HG03045 (cell line): ENCODE measurements at regions not wholly inside any gene's neighbourhood (a gene's known extent, or its start where the extent isn't known, plus 50 kb on each side); places are given as distances from the start of the nearest gene placed in this dataset.
A peak's percentile ranks its signal among the peaks of the same experiment; 100 is the strongest.

Source experiments
- ATAC-seq: cut with Tn5 transposase; IDR thresholded peaks from one replicate; pipeline ENCODE4 v1.9.1; 2021; ENCODE audit warnings: mild to moderate bottlenecking, moderate library complexity; ENCODE audit not compliant: unreplicated experiment

DNA sequence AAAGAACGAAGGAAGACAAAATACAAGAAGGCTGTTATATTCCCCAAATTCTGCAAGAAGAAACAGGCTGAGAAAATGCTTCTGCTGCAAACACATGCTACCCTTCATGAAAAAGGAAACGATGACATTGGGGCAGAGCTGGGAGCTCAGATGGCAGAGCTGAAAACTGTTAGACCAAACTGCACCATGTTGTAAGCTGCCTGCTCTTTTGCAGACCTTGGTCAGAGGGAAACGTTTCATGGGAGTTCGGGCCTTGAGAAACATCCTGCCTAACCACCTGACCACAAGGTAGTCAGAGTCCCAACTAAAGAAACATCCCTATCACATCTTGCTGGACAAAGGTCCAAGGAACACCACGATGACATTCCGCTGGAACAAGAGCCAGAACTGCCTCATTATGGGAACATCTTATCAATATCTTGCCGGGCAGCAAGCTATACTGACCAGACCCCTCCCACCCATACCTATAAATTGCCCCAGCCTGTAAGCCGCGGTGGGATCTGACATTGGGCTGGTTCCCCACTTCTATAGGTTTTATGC, 110.7 kb upstream of the CTSC start:
- ATAC-seq = no peak

DNA sequence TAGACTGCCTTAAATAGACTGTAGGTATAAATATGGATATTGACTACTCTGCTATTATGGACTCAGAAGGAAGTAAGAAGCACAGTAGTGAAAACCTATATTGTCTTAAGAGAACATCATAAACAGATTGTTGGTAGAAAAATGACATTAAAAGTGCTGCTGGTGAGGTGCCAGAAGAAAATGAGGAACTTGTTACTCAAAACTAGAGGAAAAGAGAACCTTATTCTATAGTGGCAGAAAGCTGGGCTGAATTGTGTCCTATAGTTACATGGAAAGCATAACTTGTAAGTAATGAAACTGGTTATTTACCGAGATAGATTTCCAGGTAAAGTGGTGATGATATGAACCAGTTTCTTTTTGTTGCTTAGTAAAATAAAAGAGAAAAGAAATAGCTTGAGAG, 109.7 kb upstream of the CTSC start:
- ATAC-seq = no peak

DNA sequence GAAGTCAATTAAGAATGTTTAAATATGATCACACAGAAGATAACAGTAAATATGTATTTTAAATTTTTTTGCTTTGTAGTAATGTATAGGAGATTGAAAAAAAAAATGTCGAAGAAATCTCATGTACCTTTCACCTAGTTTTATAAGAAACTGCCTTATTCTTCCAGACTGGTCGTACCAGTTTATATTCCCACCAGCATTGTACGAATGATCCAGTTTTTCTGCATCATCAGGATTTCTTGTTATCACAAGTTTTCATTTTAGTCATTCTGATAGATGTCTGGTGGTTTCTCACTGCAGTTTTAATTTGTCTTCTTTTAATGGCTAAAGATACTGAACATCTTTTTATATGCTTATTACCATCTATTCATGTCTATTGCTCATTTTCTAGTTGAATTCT, 101.8 kb upstream of the CTSC start:
- ATAC-seq = no peak

DNA sequence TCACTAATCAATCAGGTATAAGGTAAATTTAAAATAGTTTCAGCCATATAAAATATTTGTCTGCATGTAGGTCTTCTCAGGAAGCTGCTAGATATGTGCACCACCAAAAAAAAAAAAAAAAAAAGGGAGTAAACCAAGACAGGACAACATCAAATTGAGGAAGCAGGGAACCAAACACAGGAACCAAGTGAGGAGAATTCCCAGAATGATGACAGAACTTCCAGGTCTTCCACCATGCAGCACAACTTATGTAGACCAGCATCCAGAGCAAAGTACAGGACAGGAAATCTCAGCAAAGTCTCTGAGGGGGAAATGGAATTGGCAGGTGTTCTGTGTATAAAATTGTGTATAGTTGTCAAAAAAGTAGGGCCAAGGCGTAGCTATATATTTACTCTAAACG, 101.2 kb upstream of the CTSC start:
- ATAC-seq = no peak

DNA sequence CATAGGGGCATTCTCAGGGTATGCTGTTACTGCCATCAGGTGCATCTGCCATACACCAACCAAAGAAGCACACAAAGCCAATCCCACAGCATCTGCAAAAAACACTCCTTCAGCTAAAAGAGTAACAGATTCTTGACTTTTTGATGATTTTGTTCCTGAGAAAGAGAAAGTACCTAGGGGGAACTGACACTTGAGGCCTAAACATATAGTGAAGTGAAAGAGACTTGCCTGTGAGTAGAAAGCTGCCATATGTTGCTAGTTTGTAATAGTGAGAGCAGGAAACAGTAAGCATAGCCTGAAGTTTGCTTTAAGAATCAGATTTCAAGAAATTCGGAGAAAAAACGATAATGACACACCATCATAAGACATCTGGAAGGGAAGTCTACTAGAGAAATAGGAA, 97.9 kb upstream of the CTSC start:
- ATAC-seq = peak; percentile 91

DNA sequence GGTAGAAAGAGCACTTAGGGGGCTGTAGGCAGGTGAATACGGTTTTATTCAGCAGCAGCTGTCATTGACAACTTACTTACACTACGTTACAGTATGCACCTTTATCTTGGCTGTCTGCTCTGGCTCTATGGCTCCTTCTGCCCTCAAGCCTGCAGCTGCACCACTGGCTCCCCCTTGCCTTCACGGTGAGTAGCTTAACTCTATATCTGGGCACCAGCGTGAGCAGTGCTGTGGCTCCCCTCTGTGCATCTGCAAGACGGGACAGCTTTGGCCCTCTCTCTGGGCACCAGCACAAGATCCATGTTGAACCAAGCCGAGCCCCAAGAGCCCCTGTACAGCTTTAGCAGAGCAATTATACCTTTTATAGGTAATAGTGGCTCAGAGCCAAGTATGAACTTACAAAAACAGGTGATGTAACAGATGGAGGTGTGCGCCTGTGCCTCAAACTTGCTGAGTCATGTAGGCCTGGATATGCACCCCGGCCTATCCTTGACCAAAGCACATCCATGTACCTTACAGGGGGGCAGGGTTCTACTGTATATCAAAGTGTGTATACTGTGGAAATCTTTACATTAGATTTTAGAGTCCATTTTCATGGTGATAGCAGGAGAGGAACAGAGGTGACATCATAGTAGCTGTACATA, 96.9 kb upstream of the CTSC start:
- no peak for ATAC-seq

DNA sequence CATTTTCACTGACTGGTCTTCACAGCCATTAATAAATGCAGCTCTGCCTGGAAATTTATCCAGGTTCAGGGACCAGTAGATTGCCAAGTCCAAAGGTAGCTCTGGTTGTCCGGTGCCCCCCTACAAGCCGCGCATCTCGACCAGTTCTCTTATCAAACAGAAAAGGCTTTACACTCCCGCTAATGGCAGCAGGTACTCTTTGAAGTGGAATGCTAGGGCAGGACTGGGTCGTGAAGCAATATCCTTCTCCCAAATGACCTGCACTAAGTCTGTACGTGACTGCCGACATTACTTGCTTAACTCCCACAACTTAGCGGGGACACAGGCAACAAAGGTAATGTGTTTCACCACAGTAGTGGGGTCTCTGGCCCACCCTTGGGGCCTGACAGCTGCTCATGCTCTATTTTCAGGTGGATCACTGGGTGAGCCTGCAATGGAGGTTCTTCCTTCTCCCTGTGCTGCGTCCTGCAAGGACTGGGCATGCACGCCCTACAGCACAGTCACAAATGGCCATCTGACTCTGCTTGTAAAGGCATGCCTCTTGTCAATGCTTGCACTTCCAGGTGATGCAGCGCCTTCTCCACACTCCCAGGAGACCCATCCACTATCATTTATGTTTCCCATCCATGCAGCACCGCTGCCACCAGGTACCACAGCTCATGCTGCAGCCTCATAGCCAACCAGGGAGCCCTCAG, 96.1 kb upstream of the CTSC start:
- ATAC-seq = no peak

DNA sequence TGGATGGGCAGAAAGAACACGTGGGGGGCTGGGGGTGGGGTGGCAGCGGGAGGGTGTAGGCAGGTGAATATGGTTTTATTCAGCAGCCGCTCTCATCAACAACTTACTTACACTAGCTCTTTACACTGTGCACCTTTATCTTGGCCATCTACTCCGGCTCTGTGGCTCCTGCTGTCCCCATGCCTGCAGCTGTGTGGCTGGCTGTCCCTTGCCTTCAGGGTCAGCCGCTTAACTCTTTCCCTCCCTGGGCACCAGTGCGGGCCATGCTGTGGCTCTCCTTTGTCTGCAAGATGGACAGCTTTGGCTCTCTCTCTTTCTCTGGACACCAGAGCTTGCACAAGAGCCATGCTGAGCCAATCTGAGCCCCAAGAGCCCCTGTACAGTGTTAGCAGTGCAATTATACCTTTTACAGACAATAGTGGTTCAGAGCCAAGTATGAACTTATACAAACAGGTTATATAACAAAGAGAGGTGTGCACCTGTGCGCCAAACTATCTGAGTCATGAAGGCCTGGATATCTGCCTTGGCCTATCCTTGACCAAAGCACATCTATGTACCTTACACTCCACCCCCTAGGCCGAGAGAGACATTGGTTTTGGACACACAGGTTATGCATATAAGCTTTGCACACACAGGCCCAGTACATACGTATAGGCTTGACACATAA, 94.3 kb upstream of the CTSC start:
- no peak for ATAC-seq

DNA sequence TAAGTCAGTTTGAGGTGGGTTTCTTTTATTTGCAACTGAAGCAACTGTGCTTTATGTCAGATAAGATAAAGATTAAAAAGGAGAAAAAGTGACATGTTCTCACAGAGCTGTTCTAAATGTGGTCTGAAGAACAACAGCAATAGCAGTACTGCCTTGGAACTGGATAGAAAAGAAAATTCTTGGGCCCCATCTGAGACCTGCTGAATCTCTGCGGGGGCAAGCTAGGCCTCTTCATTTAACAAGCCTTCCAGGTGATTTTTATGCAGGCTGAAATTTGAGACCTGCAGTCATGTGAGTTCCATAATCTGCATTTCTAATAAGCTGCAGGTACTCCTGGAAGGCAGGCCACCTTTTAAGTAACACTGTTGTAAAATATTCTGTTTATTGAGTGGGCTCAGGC, 91.4 kb upstream of the CTSC start:
- ATAC-seq = no peak

DNA sequence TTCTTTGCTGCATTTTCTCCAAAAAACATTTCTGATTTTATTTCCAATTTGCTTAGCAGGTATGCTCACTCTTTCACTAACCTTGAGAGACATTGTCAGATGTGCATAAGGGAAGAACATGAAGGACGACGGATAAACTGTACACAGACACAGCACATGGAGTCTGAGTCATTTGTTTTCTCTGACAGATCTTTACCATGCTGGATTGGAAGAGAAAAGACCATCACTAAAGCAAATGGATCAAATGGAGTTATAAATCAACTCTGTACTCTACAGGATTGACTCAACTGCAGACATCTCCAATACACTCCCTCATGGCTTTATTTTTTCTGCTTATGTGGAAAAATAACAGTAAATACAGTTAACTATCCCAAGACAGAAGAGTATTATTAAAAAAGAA, 90.2 kb upstream of the CTSC start:
- ATAC-seq = no peak

DNA sequence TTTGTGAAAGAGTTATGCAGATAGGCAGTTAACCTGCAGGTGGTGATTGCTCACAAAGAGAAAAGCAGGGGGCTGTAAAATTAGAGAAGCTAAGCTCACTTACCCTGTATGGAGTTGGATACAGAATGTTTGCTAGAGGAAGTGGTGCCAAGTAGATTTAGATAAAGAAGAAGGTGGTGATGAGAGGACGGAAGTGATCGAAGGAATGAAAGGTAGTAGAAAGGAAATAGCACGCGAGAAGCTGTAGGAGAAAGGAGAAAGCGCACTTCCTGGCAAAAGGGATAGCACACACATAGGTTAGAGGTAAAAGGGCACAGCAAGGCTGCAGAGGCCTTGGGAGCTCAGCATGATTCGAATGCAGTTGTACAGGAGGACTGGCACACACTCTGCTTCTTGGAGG, 87.3 kb upstream of the CTSC start:
- ATAC-seq = no peak

DNA sequence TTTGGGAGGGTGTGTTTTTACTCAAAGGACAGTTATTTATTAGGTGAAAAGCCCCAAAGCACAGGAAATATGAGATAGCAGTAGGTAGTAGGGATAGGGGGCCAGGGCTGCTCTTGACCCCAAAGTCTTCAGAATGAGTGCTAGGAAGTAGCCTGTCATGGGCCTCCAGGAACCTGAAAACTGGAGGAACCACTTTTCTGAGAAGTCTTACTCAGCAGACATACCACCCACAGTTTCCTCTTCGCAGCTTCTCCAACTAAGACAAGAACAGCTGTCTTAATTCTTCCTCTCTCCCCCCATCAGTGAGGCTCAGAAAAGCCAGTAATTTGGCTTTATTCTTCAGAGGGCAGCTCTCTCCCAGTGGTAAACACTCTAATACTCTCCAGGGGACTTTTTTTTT, 84.0 kb upstream of the CTSC start:
- no peak for ATAC-seq

DNA sequence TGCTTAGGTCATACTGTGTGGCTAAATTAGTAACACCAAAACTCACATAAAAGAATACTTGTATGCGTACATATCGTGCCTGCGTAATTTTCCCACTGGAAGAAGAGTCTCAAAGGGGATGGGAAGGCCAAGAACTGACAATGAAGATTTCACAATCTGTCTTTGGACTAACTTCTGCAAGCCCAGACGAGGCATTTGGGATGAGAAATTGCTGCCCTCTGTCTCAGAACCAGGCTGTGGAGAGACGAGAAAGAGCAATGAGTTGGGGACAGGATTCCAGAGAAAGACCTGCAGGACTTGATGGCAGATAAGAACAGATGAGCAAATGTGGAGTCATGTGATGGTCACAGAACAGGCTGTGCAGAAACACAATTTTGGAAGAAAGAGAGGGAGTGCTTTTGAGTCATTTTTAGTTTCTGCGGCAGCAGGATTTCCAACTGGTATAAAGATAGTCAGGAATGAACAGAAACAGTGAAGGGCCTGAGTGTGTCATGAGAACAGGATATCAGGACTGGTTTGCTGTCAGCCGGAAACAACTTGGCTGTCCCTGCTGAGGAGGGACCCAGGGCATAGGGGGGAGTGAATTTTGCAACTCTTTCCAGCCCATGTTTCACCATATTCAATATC, 82.7 kb upstream of the CTSC start:
- ATAC-seq = no peak

DNA sequence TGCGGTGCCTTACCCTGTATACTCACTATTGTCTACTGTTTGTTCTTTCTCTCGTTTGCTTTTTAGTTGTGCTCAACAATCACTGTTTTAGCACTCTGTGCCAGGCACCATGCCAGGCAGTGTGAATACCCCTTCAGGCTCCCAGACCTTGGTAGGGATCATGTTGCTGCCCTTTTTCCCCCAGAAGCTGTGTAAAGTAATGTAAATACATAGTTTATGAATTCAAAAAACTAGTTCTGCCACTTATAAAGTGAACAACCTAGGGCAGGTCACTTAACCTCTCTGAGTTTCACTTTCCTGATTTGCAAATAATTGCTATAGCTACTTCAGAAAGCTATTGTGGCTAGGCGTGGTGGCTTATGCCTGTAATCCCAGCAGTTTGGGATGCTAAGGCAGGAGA, 81.0 kb upstream of the CTSC start:
- ATAC-seq = no peak

DNA sequence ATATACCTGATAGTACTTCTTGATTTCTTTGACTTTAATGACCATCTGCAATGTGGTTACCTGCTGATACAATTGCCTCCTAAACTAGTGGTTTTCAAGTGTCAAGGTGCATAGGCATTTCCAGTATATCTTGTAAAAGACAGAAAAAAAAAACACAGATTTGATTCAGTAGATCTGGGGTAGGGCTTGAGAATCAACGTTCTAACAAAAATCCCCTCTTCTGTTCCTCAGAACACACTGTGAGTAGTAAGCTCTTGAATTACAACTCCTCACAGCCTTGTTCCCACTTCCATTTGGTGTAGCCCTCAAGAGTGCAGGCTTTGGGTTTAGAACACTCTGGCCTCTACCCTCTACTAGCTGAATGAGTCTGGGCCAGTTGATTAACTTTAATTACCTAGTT, 78.0 kb upstream of the CTSC start:
- no peak for ATAC-seq

DNA sequence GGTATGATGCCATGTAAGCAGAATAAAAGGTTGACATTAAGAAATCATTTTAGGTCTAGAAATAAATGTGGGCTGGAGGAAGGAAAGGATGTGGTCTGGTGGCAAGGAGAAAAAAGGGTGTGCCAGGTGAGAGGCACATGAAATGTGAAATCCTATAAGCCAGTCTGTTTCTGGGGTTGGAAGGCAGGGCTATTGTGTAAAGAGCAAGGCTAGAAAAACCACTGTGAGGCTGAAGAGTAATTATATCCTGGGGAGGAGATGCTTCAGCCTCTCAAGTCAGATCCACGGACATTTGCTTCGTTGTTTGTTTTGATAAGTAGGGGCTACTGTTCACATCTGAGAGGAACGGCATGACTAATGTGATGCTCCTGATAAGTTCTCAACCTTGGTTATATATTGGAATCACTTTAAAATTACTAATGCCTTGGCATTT, 77.5 kb upstream of the CTSC start:
- ATAC-seq = no peak

DNA sequence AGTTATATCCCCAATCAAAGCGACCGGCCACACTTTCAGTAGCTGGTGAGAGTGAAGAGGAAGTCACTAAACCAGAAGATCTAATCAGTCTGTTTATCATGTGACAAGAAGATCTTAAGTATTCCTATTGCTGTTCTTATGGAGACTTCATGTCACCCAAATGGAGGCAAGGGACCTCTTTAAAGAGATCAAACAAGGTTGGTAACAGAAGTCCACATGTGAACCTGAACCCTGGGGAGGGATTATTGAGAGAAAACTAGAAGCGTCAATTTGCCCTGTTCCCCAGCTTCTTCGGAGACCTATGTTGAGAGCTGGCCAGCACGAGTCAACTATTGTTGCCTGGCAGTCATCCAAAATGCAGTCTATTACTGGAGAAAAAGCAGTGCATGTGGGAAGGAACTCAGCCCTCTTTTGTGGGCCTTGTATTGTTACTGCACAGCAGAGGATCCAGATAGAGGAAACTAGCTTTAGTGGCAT, 76.9 kb upstream of the CTSC start:
- ATAC-seq = no peak

DNA sequence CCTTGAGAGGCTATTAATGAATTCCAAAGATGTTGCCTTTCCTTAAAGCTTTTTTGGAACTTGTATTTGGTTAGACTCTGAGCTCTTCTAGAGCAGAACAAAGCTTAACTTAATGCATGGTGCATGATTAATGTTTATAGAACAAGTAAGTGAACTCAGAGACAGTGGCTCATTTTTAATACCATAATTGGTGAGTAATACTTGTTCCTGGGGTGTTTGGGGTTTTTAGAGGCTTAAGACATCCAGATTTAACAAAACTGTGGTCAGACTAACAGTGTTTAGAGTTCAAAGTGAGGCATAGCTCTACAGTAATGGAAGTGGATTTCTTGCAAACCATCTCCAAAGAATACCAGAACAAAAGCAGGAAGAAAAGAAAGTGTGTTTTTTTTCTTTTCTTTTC, 73.7 kb upstream of the CTSC start:
- no peak for ATAC-seq

DNA sequence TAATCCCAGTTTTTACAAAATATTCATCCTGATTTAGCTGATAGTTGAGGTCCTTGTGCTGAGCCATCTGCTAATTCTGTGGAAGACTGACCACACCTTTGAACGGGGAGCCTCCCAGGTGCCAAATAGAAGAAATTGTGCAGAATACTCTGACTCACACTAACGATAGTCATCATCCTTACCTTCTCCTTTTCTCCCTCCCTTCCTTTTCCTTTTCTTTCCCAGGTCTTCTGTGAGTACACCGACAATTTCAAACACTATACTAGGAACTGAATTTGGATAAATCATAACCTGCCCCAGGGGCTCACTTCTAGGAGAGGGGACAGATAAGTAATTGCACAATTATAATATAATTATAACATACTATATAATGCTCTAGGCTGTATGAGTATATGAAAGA, 73.1 kb upstream of the CTSC start:
- no peak for ATAC-seq

DNA sequence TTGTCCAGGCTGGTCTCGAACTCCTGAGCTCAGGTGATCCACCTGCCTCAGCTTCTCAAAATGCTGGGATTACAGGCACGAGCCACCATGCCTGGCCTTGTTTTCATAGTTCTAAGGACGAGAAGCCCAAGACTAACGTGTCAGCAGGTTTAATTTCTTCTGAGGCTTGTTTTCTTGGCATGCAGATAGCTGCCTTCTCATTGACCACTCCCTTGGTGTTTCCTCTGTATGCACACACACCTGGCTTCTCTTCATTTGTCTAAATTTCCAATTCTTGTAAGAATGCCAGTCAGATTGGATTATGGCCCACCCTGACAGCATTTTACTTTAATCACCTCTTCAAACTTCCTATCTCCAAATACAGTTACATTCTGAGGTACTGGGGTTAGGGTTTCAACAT, 72.5 kb upstream of the CTSC start:
- no peak for ATAC-seq

DNA sequence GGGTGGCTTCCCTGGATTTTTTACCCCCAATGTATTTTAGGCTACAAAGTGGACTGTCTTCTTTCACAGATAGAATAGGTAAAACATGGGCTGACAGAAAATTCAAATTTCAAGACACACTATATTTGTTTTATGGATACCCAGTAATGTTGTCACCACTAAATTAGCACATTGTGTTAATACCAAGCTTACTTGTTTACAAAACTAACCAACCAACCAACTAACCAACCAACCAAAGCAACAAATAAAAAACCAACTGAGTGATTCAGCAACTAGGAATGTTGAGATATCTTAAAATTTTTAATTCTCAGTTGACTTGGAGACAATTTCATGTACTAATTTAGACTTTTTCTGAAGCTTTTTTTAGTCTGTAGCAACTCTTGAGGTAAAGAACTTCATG, 69.3 kb upstream of the CTSC start:
- no peak for ATAC-seq

DNA sequence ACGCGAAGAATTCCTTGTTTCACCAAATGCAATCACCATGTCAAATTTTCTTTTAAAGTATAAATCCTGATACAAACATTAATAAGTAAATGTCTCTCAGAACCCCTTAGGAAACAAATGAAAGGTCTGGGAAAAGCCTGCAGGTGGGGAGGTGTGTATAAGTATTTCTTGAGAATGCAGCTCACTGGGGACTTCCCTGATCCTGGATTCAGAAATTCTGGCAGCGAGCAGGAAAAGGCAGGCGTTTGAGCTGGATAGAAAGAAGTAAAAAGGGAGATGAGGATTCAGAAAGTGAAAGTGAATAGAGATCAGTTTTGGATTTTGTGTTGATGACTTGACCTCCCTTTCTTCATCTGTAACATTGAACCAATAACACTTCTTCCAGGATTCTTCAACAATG, 68.3 kb upstream of the CTSC start:
- ATAC-seq = no peak
